HFF-Myc (cell line): ENCODE measurements at regions not wholly inside any gene's neighbourhood (a gene's known extent, or its start where the extent isn't known, plus 50 kb on each side); places are given as distances from the start of the nearest gene placed in this dataset.

ENCODE experiments used
- DNase-seq: peaks from one replicate; pipeline ENCODE4 v3.0.0-alpha.2; 2011; ENCODE audit warnings: low read depth; ENCODE audit errors: extremely low read depth
- H3K4me3 ChIP-seq: replicated peaks from 2 replicates; pipeline ENCODE4 v1.5.1; 2011; ENCODE audit warnings: low read depth, mild to moderate bottlenecking, control low read depth, low read length
- CTCF ChIP-seq: IDR thresholded peaks from 2 replicates; pipeline ENCODE4 v1.5.1; 2012; ENCODE audit warnings: mild to moderate bottlenecking, low read depth, low read length, control low read depth; ENCODE audit errors: missing control alignments

- DNase-seq = no peak
- no peak overlapping the region for H3K4me3 ChIP-seq
- TF ChIP-seq CTCF = no peak
These were observed 290.1 kb upstream of the ZNF32 start for GRCh38 chr10:43938810-43939209.

- no peak for TF ChIP-seq CTCF
- no peak for DNase-seq
- no peak overlapping the region for H3K4me3 ChIP-seq
These were observed 282.7 kb upstream of the ZNF32 start for GRCh38 chr10:43931308-43931930.

GRCh38 chr10:43930777-43931176, 282.1 kb upstream of the ZNF32 start:
- no peak for DNase-seq
- no peak for TF ChIP-seq CTCF
- H3K4me3 ChIP-seq = no peak overlapping the region

GRCh38 chr10:43930243-43930642, 281.6 kb upstream of the ZNF32 start:
- H3K4me3 ChIP-seq = no peak overlapping the region
- DNase-seq = no peak
- TF ChIP-seq CTCF = no peak

DNA sequence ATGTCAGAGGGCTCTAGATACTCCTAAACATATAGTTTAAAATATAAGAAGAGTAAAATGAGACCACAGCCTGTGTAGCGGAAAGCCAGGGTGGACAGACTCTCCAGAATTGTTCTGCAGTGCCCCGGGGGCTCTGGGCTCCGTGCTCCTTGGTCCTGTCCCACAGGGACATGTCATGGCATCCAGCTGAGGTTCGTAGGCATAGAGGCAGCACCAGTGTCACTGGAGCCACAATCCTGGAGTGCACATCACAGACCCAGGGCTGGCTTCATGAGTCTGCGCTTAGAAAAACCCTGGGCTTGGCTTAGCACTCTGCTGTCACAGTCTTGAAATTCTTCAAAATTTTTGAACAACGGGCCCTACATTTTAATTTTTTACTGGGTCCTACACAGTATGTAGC, 280.4 kb upstream of the ZNF32 start:
- no peak for DNase-seq
- no peak overlapping the region for H3K4me3 ChIP-seq
- no peak for TF ChIP-seq CTCF

- no peak for DNase-seq
- TF ChIP-seq CTCF = no peak
- H3K4me3 ChIP-seq = no peak overlapping the region
These were observed 279.8 kb upstream of the ZNF32 start for GRCh38 chr10:43928425-43928968.
